Epithelial cell of esophagus (primary cell): ENCODE measurements at regions not wholly inside any gene's neighbourhood (a gene's known extent, or its start where the extent isn't known, plus 50 kb on each side); places are given as distances from the start of the nearest gene placed in this dataset.

ENCODE experiments used
- DNase-seq: peaks from one replicate; pipeline ENCODE4 v3.0.0; 2010; ENCODE audit warnings: low read depth
- H3K4me3 ChIP-seq: 2 replicates; pipeline ENCODE4 v1.5.1; 2011; ENCODE audit warnings: mild to moderate bottlenecking, low read length, control low read depth
- CTCF ChIP-seq: IDR thresholded peaks from 2 replicates; pipeline ENCODE4 v1.5.1; 2011; ENCODE audit warnings: low read depth, mild to moderate bottlenecking, low read length, control low read depth, inconsistent platforms; ENCODE audit not compliant: insufficient read depth; ENCODE audit errors: missing control alignments

GRCh38 chr3:6095006-6095405 lies 765.9 kb upstream of the GRM7 start:
- H3K4me3 ChIP-seq: no peak overlapping the region
- TF ChIP-seq CTCF: no peak
- DNase-seq: no peak

- DNase-seq: no peak
- no peak for TF ChIP-seq CTCF
- H3K4me3 ChIP-seq: no peak overlapping the region
Observed at GRCh38 chr3:6097021-6097420, 763.9 kb upstream of the GRM7 start.

- no peak for DNase-seq
- H3K4me3 ChIP-seq: no peak overlapping the region
- TF ChIP-seq CTCF: no peak
Observed at GRCh38 chr3:6097556-6097955, 763.4 kb upstream of the GRM7 start.

GRCh38 chr3:6098516-6099157 lies 762.3 kb upstream of the GRM7 start:
- TF ChIP-seq CTCF: no peak
- no peak overlapping the region for H3K4me3 ChIP-seq
- DNase-seq: no peak

GRCh38 chr3:6099458-6100075 lies 761.3 kb upstream of the GRM7 start:
- no peak for TF ChIP-seq CTCF
- H3K4me3 ChIP-seq: no peak overlapping the region
- DNase-seq: no peak

- DNase-seq: no peak
- TF ChIP-seq CTCF: no peak
- H3K4me3 ChIP-seq: no peak overlapping the region
Observed at GRCh38 chr3:6105187-6105586, 755.7 kb upstream of the GRM7 start.

GRCh38 chr3:6108957-6109356 lies 752.0 kb upstream of the GRM7 start:
- H3K4me3 ChIP-seq: no peak overlapping the region
- no peak for DNase-seq
- TF ChIP-seq CTCF: no peak
